NCI-H446 (cell line): ENCODE measurements at regions not wholly inside any gene's neighbourhood (a gene's known extent, or its start where the extent isn't known, plus 50 kb on each side); places are given as distances from the start of the nearest gene placed in this dataset.
"Not testable (repeated sequence)": the region's sequence is repeated elsewhere in the genome, so short reads cannot be mapped to it uniquely, and the experiment has no call there.

Experiments
- DNase-seq, 2 experiments: peaks; one replicate each; lab custom pipeline; 2025; lab: John Stamatoyannopoulos, UW

DNA sequence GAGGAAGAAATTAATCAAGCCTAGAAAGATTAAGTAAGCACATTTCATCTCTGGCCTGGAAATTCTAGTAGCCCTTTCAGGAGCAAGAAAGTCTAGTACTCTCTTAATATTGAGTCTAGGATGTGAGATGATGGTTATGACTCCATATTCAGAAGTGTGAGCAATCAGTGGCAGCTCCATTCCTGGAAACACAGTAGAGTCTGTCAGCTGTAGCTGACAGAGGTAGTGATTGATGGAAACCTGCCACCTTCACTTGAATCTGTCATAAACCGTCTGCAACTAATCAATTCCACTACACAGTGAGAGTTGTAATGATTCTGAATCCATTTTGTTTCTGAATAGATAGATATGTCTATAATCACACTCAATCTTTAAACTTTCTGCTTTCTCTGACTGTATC, 635.1 kb downstream of the IRS1 start:
- DNase-seq: no peak

GRCh38 chr2:226160617-226161016, 639.0 kb downstream of the IRS1 start:
- not testable (repeated sequence) for DNase-seq

DNA sequence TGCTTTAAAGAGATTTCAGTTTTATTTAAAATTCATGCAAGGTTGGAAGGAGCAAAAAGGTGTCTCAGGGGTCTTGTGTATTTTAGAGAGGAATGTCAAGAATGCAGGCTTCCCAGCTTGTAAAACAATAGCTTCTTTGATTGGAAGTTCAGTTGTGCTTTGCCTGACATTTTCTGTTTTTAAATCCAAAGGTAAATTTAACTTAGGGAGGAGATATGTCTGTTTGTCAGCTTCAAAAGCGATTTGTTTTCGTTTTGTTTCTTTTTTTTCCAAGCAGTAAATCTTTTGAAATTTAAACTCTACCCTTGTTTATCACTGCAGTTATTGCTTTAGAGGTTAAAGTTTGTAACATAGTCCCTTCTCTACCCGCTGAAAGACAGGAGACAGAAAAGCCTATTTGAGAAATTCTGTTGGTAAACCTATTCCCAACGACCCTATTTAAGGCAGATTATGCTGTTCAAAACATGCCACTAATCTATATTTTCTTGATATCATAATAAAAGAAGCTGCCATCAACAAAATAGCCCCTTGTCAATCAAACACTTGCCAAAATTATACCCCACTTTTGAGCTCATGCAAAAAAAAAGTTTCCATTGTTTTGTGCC, 639.6 kb downstream of the IRS1 start:
- DNase-seq: no peak

GRCh38 chr2:226158940-226159339, 640.7 kb downstream of the IRS1 start:
- no peak for DNase-seq

GRCh38 chr2:226158229-226158628, 641.4 kb downstream of the IRS1 start:
- DNase-seq: no peak

DNA sequence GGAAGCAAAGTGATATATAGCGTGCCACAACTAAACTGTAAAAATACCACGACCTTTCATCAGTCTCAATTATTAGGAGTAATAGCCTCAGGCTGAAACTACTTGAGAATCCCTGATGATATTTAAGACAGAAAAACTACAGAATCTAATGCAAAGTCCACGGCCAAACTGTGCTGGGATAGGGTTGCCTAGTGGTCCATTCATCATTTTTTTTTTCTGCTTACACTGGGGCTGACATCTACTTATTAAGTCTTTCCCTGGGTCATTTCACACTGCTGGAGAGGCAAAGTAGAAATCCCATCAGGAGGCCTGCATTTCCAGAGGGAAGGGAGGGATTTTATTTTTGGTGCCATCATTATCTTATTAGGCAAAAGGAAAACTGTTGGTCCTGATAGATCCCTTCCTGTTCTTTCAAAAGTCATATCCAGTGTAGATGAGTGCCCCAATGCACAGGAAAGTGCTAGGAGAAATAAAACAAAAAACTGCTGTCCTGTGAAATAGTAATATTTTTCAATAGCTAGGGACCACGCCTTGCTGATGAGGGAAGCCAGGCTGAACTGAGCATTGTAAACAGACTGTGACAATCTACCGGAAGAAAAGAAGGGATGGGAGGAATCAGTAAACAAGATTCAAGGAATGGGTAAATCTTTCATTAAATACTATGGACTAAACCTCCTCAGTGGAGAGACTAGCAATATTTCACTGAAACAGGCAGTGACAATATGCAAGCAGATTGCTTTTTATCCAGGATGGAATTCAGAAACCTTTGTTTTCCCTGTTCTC, 644.3 kb downstream of the IRS1 start:
- DNase-seq: no peak

- DNase-seq: no peak
These were observed 645.0 kb downstream of the IRS1 start for GRCh38 chr2:226154610-226155009.

DNA sequence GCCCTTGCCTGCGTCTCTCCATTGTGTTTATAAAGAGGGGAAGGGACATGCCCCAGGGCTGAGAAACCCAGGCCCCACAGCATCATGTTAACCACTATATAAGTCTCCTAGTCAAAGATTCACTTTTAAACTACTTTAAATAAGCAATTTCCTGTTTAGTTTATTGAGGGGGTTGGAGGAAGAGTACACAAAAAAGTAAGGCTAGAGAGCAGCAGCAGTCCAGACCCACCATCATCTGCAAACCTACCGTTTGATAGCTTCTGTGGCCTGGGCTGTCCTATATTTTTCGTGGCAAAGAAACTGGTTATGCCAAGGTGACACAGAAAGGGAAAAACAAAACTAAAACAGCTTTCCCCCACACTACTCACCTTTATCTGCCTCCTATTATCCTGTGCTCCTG, 646.1 kb downstream of the IRS1 start:
- DNase-seq: no peak

DNA sequence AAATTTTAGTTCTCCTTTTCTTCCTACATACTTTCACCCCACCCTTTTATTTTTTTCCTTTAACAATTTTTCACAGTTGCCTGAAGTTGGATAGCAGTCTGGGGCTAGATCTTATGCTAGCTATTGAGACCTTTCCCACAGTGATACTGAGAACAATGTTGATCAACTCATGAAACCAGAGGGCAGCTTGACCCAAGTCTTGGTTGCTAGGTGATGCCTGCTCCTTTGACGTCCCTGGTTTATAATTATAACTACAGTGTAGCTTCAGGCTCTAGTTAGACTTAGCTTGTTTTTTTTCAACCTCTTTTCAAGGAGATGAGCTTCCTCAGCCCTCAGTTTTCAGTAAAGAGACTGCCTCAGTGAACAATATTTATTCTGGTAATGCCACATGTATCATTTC, 648.5 kb downstream of the IRS1 start:
- DNase-seq: no peak

GRCh38 chr2:226143091-226143490, 656.5 kb downstream of the IRS1 start:
- no peak for DNase-seq

DNA sequence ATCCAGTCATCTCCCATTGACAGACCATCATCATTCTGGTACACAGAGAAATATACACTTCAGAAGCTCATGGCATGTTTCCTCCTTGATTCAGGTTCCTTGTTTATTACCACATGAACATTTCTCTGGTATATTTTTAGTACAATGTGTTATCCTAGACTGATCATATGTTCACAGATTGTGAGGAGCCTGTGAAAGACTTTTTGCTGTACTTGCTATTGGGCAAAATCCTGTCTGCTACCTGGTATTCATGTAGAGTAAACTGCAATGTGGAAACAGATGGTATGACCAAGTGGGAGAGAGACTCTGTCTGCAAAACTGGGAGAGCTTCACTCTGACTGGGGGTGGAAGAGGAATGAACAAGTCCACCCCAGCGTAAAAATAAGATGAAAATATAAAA, 657.2 kb downstream of the IRS1 start:
- no peak for DNase-seq

- DNase-seq: no peak
These were observed 659.0 kb downstream of the IRS1 start for GRCh38 chr2:226140594-226140993.

DNA sequence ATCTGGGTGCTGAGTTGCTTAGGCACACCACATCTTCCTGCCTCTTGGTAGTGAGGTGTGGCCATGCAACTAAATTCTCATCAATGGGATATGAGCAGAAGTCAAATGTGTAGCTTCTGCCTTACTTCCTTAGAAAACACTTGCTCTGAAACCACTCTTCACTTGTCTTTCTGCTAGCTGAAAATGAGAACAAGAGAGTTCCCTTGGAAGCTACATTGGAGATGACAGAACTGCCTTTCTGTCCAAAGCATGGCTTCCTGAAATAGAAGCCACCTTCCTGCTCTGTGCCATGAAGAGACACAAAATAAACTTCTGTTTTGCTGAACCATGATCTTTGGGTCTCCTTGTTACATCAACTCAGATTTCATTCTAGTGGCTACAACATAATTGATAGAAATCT, 659.9 kb downstream of the IRS1 start:
- DNase-seq: no peak

GRCh38 chr2:226137201-226137811, 662.3 kb downstream of the IRS1 start:
- DNase-seq: no peak

GRCh38 chr2:226136739-226137138, 662.9 kb downstream of the IRS1 start:
- no peak for DNase-seq

- DNase-seq: no peak
These were observed 663.6 kb downstream of the IRS1 start for GRCh38 chr2:226135861-226136548.

GRCh38 chr2:226132323-226133215, 667.1 kb downstream of the IRS1 start:
- no peak for DNase-seq

- DNase-seq: peak in 1 of 2 experiments; percentile 25
These were observed 668.3 kb downstream of the IRS1 start for GRCh38 chr2:226131299-226131784.

DNA sequence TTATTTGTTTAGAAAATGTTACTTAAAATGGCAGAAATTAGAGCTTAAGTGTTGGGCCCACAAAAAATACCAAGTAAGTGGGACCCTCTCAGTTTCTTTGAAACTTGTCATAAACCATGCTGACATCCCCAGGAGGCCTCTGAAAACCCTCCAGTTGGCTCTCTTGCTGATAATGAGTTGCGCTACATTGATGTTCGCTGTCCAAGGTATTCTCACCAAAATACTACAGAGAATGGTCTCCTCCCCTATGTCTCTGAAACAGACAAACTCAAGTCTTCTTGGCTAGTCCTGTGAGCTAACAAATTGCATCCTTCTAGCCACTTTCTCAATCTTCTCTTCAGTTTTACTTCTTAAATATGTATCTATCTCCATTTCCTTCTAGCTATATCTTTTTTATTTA, 669.4 kb downstream of the IRS1 start:
- no peak for DNase-seq

GRCh38 chr2:226127682-226128081, 671.9 kb downstream of the IRS1 start:
- DNase-seq: no peak

DNA sequence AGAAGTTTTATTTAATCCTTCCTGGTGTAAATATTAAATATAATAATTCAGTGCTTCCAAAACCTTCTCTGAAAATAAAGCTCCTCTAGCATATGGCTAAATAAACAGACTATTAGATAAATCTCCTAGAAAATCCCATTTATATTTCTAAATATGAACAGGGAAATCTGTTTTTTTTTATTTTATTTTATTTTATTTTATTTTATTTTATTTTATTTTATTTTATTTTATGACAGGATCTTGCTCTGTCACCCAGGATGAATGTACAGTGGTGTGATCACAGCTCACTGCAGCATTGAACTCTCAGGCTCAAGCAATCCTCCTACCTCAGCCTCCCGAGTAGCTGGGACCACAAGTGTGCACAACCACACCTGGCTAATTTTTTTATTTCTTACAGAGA, 673.5 kb downstream of the IRS1 start:
- no peak for DNase-seq
